ENCODE measurements at regions not wholly inside any gene's neighbourhood (a gene's known extent, or its start where the extent isn't known, plus 50 kb on each side); places are given as distances from the start of the nearest gene placed in this dataset.
"Not testable (repeated sequence)": the region's sequence is repeated elsewhere in the genome, so short reads cannot be mapped to it uniquely, and the experiment has no call there.

- ChIA-PET POLR2A (no interaction called here), CTCF (no interaction called here)
- no peaks in the 10 kb centered on the region for H4K20me1 ChIP-seq (ENCODE audit: control insufficient read depth, insufficient read depth, low read length, poor library complexity, severe bottlenecking)
- H3K9me3 Mint-ChIP-seq (ENCODE audit: insufficient read depth): no peaks in the 10 kb centered on the region
- no peak overlapping the region for H2AFZ ChIP-seq (ENCODE audit: insufficient read depth, low read depth, low read length, poor library complexity, severe bottlenecking)
- no peak overlapping the region for H3K27ac ChIP-seq (ENCODE audit: low read length in 2 of 2)
- ATAC-seq (ENCODE audit: low read depth): no peak
- no peak for DNase-seq
- no peak overlapping the region for H3K9ac ChIP-seq (ENCODE audit: low read length)
- no peaks in the 10 kb centered on the region for H3K27me3 ChIP-seq (replicated peaks in 1 of 4; ENCODE audit: control extremely low read depth in 1 of 4, control insufficient read depth in 3 of 4, insufficient read depth in 4 of 4, low read length in 3 of 4)
- no peaks in the 10 kb centered on the region for H3K27me3 Mint-ChIP-seq
- no peaks in the 10 kb centered on the region for H3K9me3 ChIP-seq (ENCODE audit: control extremely low read depth in 1 of 3, control insufficient read depth in 2 of 3, insufficient read depth in 1 of 3, low read length in 2 of 3)
- intact Hi-C loops (cut with micrococcal nuclease): no loop called here
- WGBS (ENCODE audit: insufficient coverage): no CpG with 5 or more reads among the region's 2 CpGs
- no peaks in the 10 kb centered on the region for H3K36me3 ChIP-seq (replicated peaks in 1 of 2; ENCODE audit: control extremely low read depth in 1 of 2, control insufficient read depth in 1 of 2, extremely low read depth in 1 of 2, insufficient read depth in 2 of 2, low read length in 1 of 2)
- H3K4me3 Mint-ChIP-seq: no peak overlapping the region
- no peaks in the 10 kb centered on the region for H3K79me2 ChIP-seq (ENCODE audit: control insufficient read depth, insufficient read depth, low read length)
- no peaks in the 10 kb centered on the region for H3K4me1 ChIP-seq (ENCODE audit: control insufficient read depth in 2 of 2, insufficient read depth in 2 of 2, low read length in 2 of 2)
- no peak for TF ChIP-seq CTCF (IDR thresholded peaks at IDR 0.05)
- no peak for TF ChIP-seq EZH2 (IDR thresholded peaks at IDR 0.05; ENCODE audit: borderline replicate concordance, insufficient read depth, low read depth, low read length, poor library complexity, severe bottlenecking)
- no peak overlapping the region for H3K27ac Mint-ChIP-seq
- H3K4me1 Mint-ChIP-seq: no peaks in the 10 kb centered on the region
- H3K4me2 ChIP-seq (replicated peaks; ENCODE audit: low read depth, low read length, poor library complexity, severe bottlenecking): no peak overlapping the region
- no peak overlapping the region for H3K4me3 ChIP-seq (ENCODE audit: control extremely low read depth in 1 of 5, extremely low read depth in 1 of 5, insufficient read depth in 1 of 5, low read depth in 2 of 5, low read length in 4 of 5)
Observed at GRCh38 chr2:156779416-156780120, 343.4 kb downstream of the GPD2 start.

GRCh38 chr2:156781677-156782076 lies 345.5 kb downstream of the GPD2 start:
- H3K27ac ChIP-seq (ENCODE audit: low read length in 2 of 2); H3K36me3 ChIP-seq (replicated peaks in 1 of 2; ENCODE audit: control extremely low read depth in 1 of 2, control insufficient read depth in 1 of 2, extremely low read depth in 1 of 2, insufficient read depth in 2 of 2, low read length in 1 of 2); H2AFZ ChIP-seq (ENCODE audit: insufficient read depth, low read depth, low read length, poor library complexity, severe bottlenecking); H3K4me1 ChIP-seq (ENCODE audit: control insufficient read depth in 2 of 2, insufficient read depth in 2 of 2, low read length in 2 of 2); H3K4me3 Mint-ChIP-seq; H3K4me1 Mint-ChIP-seq; CTCF ChIA-PET; intact Hi-C loops (cut with micrococcal nuclease); DNase-seq; H3K79me2 ChIP-seq (ENCODE audit: control insufficient read depth, insufficient read depth, low read length); POLR2A ChIA-PET; H3K9ac ChIP-seq (ENCODE audit: low read length); H3K9me3 Mint-ChIP-seq (ENCODE audit: insufficient read depth); ATAC-seq (ENCODE audit: low read depth); H3K27me3 Mint-ChIP-seq; H3K4me3 ChIP-seq (ENCODE audit: control extremely low read depth in 1 of 5, extremely low read depth in 1 of 5, insufficient read depth in 1 of 5, low read depth in 2 of 5, low read length in 4 of 5); H3K27ac Mint-ChIP-seq; H3K9me3 ChIP-seq (ENCODE audit: control extremely low read depth in 1 of 3, control insufficient read depth in 2 of 3, insufficient read depth in 1 of 3, low read length in 2 of 3); H3K27me3 ChIP-seq (replicated peaks in 1 of 4; ENCODE audit: control extremely low read depth in 1 of 4, control insufficient read depth in 3 of 4, insufficient read depth in 4 of 4, low read length in 3 of 4); H3K4me2 ChIP-seq (replicated peaks; ENCODE audit: low read depth, low read length, poor library complexity, severe bottlenecking); H4K20me1 ChIP-seq (ENCODE audit: control insufficient read depth, insufficient read depth, low read length, poor library complexity, severe bottlenecking): not testable (repeated sequence)
- no CpG with 5 or more reads among the region's 2 CpGs for WGBS (ENCODE audit: insufficient coverage)

All from B cell (primary cell).